Cardiac muscle cell (in vitro differentiated cells and primary cell): ENCODE measurements at regions not wholly inside any gene's neighbourhood (a gene's known extent, or its start where the extent isn't known, plus 50 kb on each side); places are given as distances from the start of the nearest gene placed in this dataset.
A peak's percentile ranks its signal among the peaks of the same experiment; 100 is the strongest.

Experiments used
- DNase-seq, 2 donors: peaks; one replicate each; pipeline versions ENCODE4 v3.0.0 to v3.0.0-alpha.2; 2010 to 2017; ENCODE audit warnings: low read depth in 1 of 2, low spot score in 1 of 2
- H3K27ac ChIP-seq: fragments of 200-600 bp; sonication (generic); 2 replicates; pipeline ENCODE4 v1.5.1; 2016
- H3K27me3 ChIP-seq: fragments of 200-600 bp; sonication (generic); 2 replicates; pipeline ENCODE4 v1.6.0; 2016; ENCODE audit warnings: control low read depth
- H3K36me3 ChIP-seq: fragments of 200-600 bp; sonication (generic); 2 replicates; pipeline ENCODE4 v1.5.1; 2016; ENCODE audit warnings: control low read depth
- H3K4me1 ChIP-seq: fragments of 200-600 bp; sonication (generic); 2 replicates; pipeline ENCODE4 v1.8.1; 2017; ENCODE audit warnings: low read depth, mild to moderate bottlenecking, mixed run types
- H3K4me3 ChIP-seq: fragments of 200-600 bp; sonication (generic); 2 replicates; pipeline ENCODE4 v1.5.1; 2016; ENCODE audit warnings: mild to moderate bottlenecking
- H3K9me3 ChIP-seq: fragments of 200-600 bp; sonication (generic); 2 replicates; pipeline ENCODE4 v1.5.1; 2017; ENCODE audit warnings: low read depth, mild to moderate bottlenecking, control low read depth
- CTCF ChIP-seq: IDR thresholded peaks from 2 replicates; pipeline ENCODE4 v1.5.1; 2012; ENCODE audit warnings: low read depth, mild to moderate bottlenecking, low read length

- Histone ChIP-seq H3K27ac (no peak overlapping the region), H3K4me1 (no peaks in the 10 kb centered on the region), H3K9me3 (no peaks in the 10 kb centered on the region), H3K36me3 (no peaks in the 10 kb centered on the region), H3K4me3 (no peak overlapping the region), H3K27me3 (no peaks in the 10 kb centered on the region)
- TF ChIP-seq CTCF, result no peak
- DNase-seq, result no peak
Measured at GRCh38 chr4:130486841-130487240, 1390.9 kb downstream of the C4orf33 start.

- Histone ChIP-seq H3K4me1 (no peaks in the 10 kb centered on the region), H3K36me3 (no peaks in the 10 kb centered on the region), H3K27ac (no peak overlapping the region), H3K27me3 (no peaks in the 10 kb centered on the region), H3K9me3 (no peaks in the 10 kb centered on the region), H3K4me3 (no peak overlapping the region)
- no peak for TF ChIP-seq CTCF
- DNase-seq, result no peak
Measured at GRCh38 chr4:130510661-130511060, 1414.7 kb downstream of the C4orf33 start.

- no peak overlapping the region for H3K4me3 ChIP-seq
- TF ChIP-seq CTCF, result no peak
Measured at GRCh38 chr4:130511776-130512175, 1415.8 kb downstream of the C4orf33 start.

GRCh38 chr4:130524057-130524456 lies 1428.1 kb downstream of the C4orf33 start:
- no peaks in the 10 kb centered on the region for H3K27me3 ChIP-seq
- H3K4me3 ChIP-seq, result no peak overlapping the region
- no peaks in the 10 kb centered on the region for H3K36me3 ChIP-seq
- no peaks in the 10 kb centered on the region for H3K4me1 ChIP-seq
- DNase-seq, result no peak
- no peak for TF ChIP-seq CTCF
- H3K9me3 ChIP-seq, result no peaks in the 10 kb centered on the region
- no peak overlapping the region for H3K27ac ChIP-seq

More at GRCh38 chr4:130511776-130512175, 1415.8 kb downstream of the C4orf33 start:
- H3K27me3 ChIP-seq, result no peaks in the 10 kb centered on the region
- H3K36me3 ChIP-seq, result no peaks in the 10 kb centered on the region
- peak in 1 of 2 donors; percentile 7 for DNase-seq
- H3K4me1 ChIP-seq, result no peaks in the 10 kb centered on the region
- H3K9me3 ChIP-seq, result no peaks in the 10 kb centered on the region
- no peak overlapping the region for H3K27ac ChIP-seq

GRCh38 chr4:130530505-130530904 lies 1434.6 kb downstream of the C4orf33 start:
- no peaks in the 10 kb centered on the region for H3K36me3 ChIP-seq
- no peak overlapping the region for H3K4me3 ChIP-seq
- DNase-seq, result no peak
- H3K27ac ChIP-seq, result no peak overlapping the region
- no peaks in the 10 kb centered on the region for H3K27me3 ChIP-seq
- no peak for TF ChIP-seq CTCF
- no peaks in the 10 kb centered on the region for H3K4me1 ChIP-seq
- H3K9me3 ChIP-seq, result no peaks in the 10 kb centered on the region

GRCh38 chr4:130534651-130535050 lies 1438.7 kb downstream of the C4orf33 start:
- no peaks in the 10 kb centered on the region for H3K9me3 ChIP-seq
- no peak overlapping the region for H3K27ac ChIP-seq
- no peak for DNase-seq
- TF ChIP-seq CTCF, result no peak
- no peak overlapping the region for H3K4me3 ChIP-seq
- no peaks in the 10 kb centered on the region for H3K27me3 ChIP-seq
- no peaks in the 10 kb centered on the region for H3K4me1 ChIP-seq
- no peaks in the 10 kb centered on the region for H3K36me3 ChIP-seq
